CD4-positive, alpha-beta T cell (primary cell): ENCODE measurements at regions not wholly inside any gene's neighbourhood (a gene's known extent, or its start where the extent isn't known, plus 50 kb on each side); places are given as distances from the start of the nearest gene placed in this dataset.

Experiments used
- ATAC-seq: fragments of 200-7000 bp; cut with Tn5 transposase; one replicate; pipeline ENCODE4 v1.10.0; 2022; ENCODE audit warnings: mild to moderate bottlenecking; ENCODE audit not compliant: poor library complexity
- CTCF ChIA-PET: fragments of 350-600 bp; sonication (Branson Sonifier 250); formaldehyde crosslinking; loops from one replicate; lab custom pipeline; 2021; ENCODE audit warnings: antibody characterized with exemption, inconsistent platforms; lab: Charles Lee
- POLR2A ChIA-PET: fragments of 350-600 bp; sonication (Branson Sonifier 250); formaldehyde crosslinking; loops from one replicate; lab custom pipeline; 2021; ENCODE audit warnings: antibody characterized with exemption, inconsistent platforms; lab: Charles Lee
- DNase-seq, 14 experiments: peaks; one replicate each; pipeline ENCODE4 v3.0.0-alpha.2; 2013 to 2020; ENCODE audit warnings: mixed read lengths in 2 of 14
- H3K27ac ChIP-seq, 2 donors: one replicate each; pipeline versions ENCODE4 v1.5.1 to v1.7.0; 2013; ENCODE audit warnings: low read length in 2 of 2, low read depth in 1 of 2, mild to moderate bottlenecking in 1 of 2
- H3K27me3 ChIP-seq, 2 experiments: 1 replicate in 1 of 2; 2 replicates in 1 of 2; pipeline versions ENCODE4 v1.6.1 to v1.7.0; 2013; ENCODE audit warnings: low read length in 2 of 2, control low read depth in 1 of 2, mild to moderate bottlenecking in 1 of 2, moderate library complexity in 1 of 2; ENCODE audit not compliant: insufficient read depth in 2 of 2, control insufficient read depth in 1 of 2
- H3K36me3 ChIP-seq: one replicate; pipeline ENCODE4 v1.6.1; 2013; ENCODE audit warnings: low read length, control low read depth; ENCODE audit not compliant: insufficient read depth
- H3K4me1 ChIP-seq: one replicate; pipeline ENCODE4 v1.6.1; 2013; ENCODE audit warnings: low read length, control low read depth; ENCODE audit not compliant: insufficient read depth
- H3K4me3 ChIP-seq: one replicate; pipeline ENCODE4 v1.5.1; 2013; ENCODE audit warnings: mild to moderate bottlenecking, low read length, moderate library complexity
- H3K9me3 ChIP-seq, 2 experiments: 1 replicate in 1 of 2; 2 replicates in 1 of 2; pipeline versions ENCODE4 v1.6.1 to v1.7.0; 2013; ENCODE audit warnings: low read length in 2 of 2, mild to moderate bottlenecking in 2 of 2, control low read depth in 1 of 2, moderate library complexity in 1 of 2; ENCODE audit not compliant: control insufficient read depth in 1 of 2, insufficient read depth in 1 of 2
- H3K27ac Mint-ChIP-seq: one replicate; pipeline ENCODE4 v1.8.0; 2020; ENCODE audit warnings: mixed read lengths
- H3K27me3 Mint-ChIP-seq: one replicate; pipeline ENCODE4 v1.8.0; 2021; ENCODE audit warnings: mixed read lengths
- H3K36me3 Mint-ChIP-seq: one replicate; pipeline ENCODE4 v1.8.0; 2021; ENCODE audit warnings: low read depth, mixed read lengths
- H3K4me1 Mint-ChIP-seq: one replicate; pipeline ENCODE4 v1.8.0; 2021; ENCODE audit warnings: low read depth, mixed read lengths
- H3K4me3 Mint-ChIP-seq: one replicate; pipeline ENCODE4 v1.8.0; 2020; ENCODE audit warnings: mild to moderate bottlenecking, mixed read lengths
- H3K9me3 Mint-ChIP-seq: one replicate; pipeline ENCODE4 v1.8.0; 2020; ENCODE audit warnings: mixed read lengths
- CTCF ChIP-seq: fragments of 200-600 bp; IDR thresholded peaks from one replicate; pipeline ENCODE4 v1.8.0; 2022; ENCODE audit warnings: antibody characterized with exemption, mild to moderate bottlenecking
- intact Hi-C, 2 experiments: fragments of 100-400 bp; cut with DNase I in 1 of 2; cut with micrococcal nuclease in 1 of 2; formaldehyde crosslinking; loops; one replicate each; pipeline versions ENCODE4 v1.15.1 to v1.9.0; 2023 to 2025; cut with DNase I, micrococcal nuclease

- Histone ChIP-seq H3K9me3 (no peaks in the 10 kb centered on the region), H3K36me3 (no peaks in the 10 kb centered on the region), H3K4me1 (no peaks in the 10 kb centered on the region), H3K27ac (no peak overlapping the region), H3K27me3 (no peaks in the 10 kb centered on the region), H3K4me3 (no peak overlapping the region)
- ChIA-PET POLR2A (no interaction called here), CTCF (no interaction called here)
- ATAC-seq: no peak
- Mint-ChIP-seq H3K4me1 (no peaks in the 10 kb centered on the region), H3K27me3 (no peaks in the 10 kb centered on the region), H3K36me3 (no peaks in the 10 kb centered on the region), H3K27ac (no peak overlapping the region), H3K4me3 (no peak overlapping the region), H3K9me3 (peaks cover 2% of the 10 kb centered on the region)
- intact Hi-C loops: no loop called here
- no peak for DNase-seq
- no peak for TF ChIP-seq CTCF
These were observed 339.9 kb upstream of the DPH6 start for GRCh38 chr15:35885870-35886269.

- POLR2A ChIA-PET: no interaction called here
- Histone ChIP-seq H3K4me3 (no peak overlapping the region), H3K9me3 (no peaks in the 10 kb centered on the region), H3K27ac (no peak overlapping the region), H3K4me1 (no peaks in the 10 kb centered on the region), H3K27me3 (no peaks in the 10 kb centered on the region), H3K36me3 (no peaks in the 10 kb centered on the region)
- H3K9me3 Mint-ChIP-seq: peaks cover 2% of the 10 kb centered on the region
- no peak overlapping the region for H3K27ac Mint-ChIP-seq
- no peaks in the 10 kb centered on the region for H3K27me3 Mint-ChIP-seq
- no peak overlapping the region for H3K4me3 Mint-ChIP-seq
- ATAC-seq (no peak), DNase-seq (no peak)
- H3K4me1 Mint-ChIP-seq: no peaks in the 10 kb centered on the region
- H3K36me3 Mint-ChIP-seq: no peaks in the 10 kb centered on the region
- CTCF ChIA-PET: no interaction called here
- intact Hi-C loops: no loop called here
- TF ChIP-seq CTCF: no peak
These were observed 340.8 kb upstream of the DPH6 start for GRCh38 chr15:35886765-35887164.

- no peak for TF ChIP-seq CTCF
- ATAC-seq: no peak
- Mint-ChIP-seq H3K4me3 (no peak overlapping the region), H3K4me1 (no peaks in the 10 kb centered on the region), H3K36me3 (no peaks in the 10 kb centered on the region), H3K27ac (no peak overlapping the region), H3K9me3 (peaks cover 5% of the 10 kb centered on the region), H3K27me3 (no peaks in the 10 kb centered on the region)
- H3K27me3 ChIP-seq: no peaks in the 10 kb centered on the region
- ChIA-PET POLR2A (no interaction called here), CTCF (no interaction called here)
- no peaks in the 10 kb centered on the region for H3K4me1 ChIP-seq
- H3K36me3 ChIP-seq: no peaks in the 10 kb centered on the region
- DNase-seq: no peak
- H3K9me3 ChIP-seq: no peaks in the 10 kb centered on the region
- no peak overlapping the region for H3K4me3 ChIP-seq
- no peak overlapping the region for H3K27ac ChIP-seq
- intact Hi-C loops: no loop called here
These were observed 342.9 kb upstream of the DPH6 start for GRCh38 chr15:35888815-35889214.
